Lower lobe of right lung (tissue), 2 donors: ENCODE measurements at regions not wholly inside any gene's neighbourhood (a gene's known extent, or its start where the extent isn't known, plus 50 kb on each side); places are given as distances from the start of the nearest gene placed in this dataset.

Source experiments
- ATAC-seq, 2 donors: fragments of 200-7000 bp; cut with Tn5 transposase; one replicate each; pipeline ENCODE4 v1.9.1; 2020 to 2022; ENCODE audit warnings: mild to moderate bottlenecking in 2 of 2, moderate library complexity in 2 of 2
- DNase-seq: peaks from one replicate; pipeline ENCODE4 v3.0.0-alpha.2; 2020
- H3K27ac ChIP-seq: fragments of 200-600 bp; one replicate; pipeline ENCODE4 v1.8.0; 2022
- H3K27me3 ChIP-seq: fragments of 200-600 bp; one replicate; pipeline ENCODE4 v1.8.0; 2022; ENCODE audit warnings: low read depth
- H3K36me3 ChIP-seq: fragments of 200-600 bp; one replicate; pipeline ENCODE4 v1.8.0; 2022; ENCODE audit warnings: mild to moderate bottlenecking
- H3K4me1 ChIP-seq: fragments of 200-600 bp; one replicate; pipeline ENCODE4 v1.8.0; 2022
- H3K4me3 ChIP-seq: fragments of 200-600 bp; one replicate; pipeline ENCODE4 v1.8.0; 2022; ENCODE audit warnings: mild to moderate bottlenecking
- H3K9me3 ChIP-seq: fragments of 200-600 bp; one replicate; pipeline ENCODE4 v1.8.0; 2022
- intact Hi-C: fragments of 100-400 bp; cut with DNase I; formaldehyde crosslinking; loops from one replicate; pipeline ENCODE4 v1.11.0; 2022
- TF ChIP-seq, protein P1 (sequence below): fragments of 200-600 bp; IDR thresholded peaks from one replicate; pipeline ENCODE4 v1.8.0; 2022; ENCODE audit warnings: antibody characterized with exemption, mild to moderate bottlenecking
- donor health status: DM: no; HTN: yes; CAD: no; lungs with severe emphysema.

DNA sequence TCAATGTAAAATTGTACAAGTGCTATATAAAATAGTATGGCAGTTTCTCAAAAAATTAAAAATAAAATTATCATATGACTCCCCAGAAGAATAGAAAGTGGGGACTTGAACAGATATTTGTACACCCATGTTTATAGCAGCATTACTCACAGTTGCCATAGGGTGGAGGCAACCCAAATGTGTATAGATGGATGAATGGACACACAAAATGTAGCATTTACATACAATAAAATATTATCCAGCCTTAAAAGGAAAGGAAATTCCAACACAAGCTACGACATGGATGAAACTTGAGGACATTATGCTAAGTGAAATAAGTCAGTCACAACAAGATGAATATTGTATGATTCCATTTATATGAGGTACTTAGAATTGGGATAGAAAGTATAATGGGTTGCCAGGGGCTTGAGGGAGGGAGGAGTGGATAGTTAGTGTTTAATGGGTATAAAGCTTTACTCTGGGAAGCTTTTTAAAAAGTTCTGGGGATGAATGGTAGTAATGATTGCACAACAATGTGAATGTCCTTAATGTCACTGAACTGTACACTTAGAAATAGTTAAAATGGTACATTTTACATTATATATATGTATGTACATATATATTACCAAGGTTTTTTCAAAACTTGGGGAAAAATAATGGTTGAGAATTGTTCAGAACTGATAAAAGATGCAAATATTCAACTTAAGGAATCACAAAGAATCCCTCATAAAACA lies 53.0 kb upstream of the ADORA3 start:
- H3K4me3 ChIP-seq = no peak overlapping the region
- no peak overlapping the region for H3K27ac ChIP-seq
- no peak for ATAC-seq
- no peaks in the 10 kb centered on the region for H3K9me3 ChIP-seq
- no peak for DNase-seq
- no peaks in the 10 kb centered on the region for H3K36me3 ChIP-seq
- TF ChIP-seq, protein P1, sequence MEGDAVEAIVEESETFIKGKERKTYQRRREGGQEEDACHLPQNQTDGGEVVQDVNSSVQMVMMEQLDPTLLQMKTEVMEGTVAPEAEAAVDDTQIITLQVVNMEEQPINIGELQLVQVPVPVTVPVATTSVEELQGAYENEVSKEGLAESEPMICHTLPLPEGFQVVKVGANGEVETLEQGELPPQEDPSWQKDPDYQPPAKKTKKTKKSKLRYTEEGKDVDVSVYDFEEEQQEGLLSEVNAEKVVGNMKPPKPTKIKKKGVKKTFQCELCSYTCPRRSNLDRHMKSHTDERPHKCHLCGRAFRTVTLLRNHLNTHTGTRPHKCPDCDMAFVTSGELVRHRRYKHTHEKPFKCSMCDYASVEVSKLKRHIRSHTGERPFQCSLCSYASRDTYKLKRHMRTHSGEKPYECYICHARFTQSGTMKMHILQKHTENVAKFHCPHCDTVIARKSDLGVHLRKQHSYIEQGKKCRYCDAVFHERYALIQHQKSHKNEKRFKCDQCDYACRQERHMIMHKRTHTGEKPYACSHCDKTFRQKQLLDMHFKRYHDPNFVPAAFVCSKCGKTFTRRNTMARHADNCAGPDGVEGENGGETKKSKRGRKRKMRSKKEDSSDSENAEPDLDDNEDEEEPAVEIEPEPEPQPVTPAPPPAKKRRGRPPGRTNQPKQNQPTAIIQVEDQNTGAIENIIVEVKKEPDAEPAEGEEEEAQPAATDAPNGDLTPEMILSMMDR = no peak
- intact Hi-C loops = no loop called here
- peaks cover 8% of the 10 kb centered on the region for H3K4me1 ChIP-seq
- no peaks in the 10 kb centered on the region for H3K27me3 ChIP-seq

DNA sequence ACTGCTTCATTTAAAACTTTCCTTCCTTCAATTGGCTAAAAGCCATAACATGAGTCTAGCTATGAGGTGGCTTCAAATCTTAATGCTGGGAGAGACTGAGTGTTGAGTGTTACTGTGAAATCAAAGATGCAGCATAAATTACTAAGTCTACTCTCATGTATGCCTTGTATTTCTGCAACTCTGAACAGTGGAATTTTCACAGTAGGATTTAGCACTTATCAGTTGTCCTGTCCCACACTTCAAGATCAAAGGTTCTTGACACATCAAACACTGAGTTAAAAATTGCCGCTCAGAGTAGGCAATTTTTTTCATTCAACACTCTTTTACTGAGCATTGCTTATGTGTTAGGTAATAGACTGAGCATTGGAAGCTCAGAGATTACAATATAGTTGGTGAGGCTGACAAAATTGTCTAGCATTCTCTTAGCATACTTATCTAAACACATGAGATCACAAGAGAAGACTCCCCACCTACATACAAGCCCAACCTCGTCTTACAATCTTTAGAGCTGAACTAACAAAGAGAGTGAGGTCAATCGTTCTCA lies 56.4 kb upstream of the ADORA3 start:
- DNase-seq (no peak), ATAC-seq (peak; percentile 48 to 61)
- Histone ChIP-seq H3K27me3 (no peaks in the 10 kb centered on the region), H3K36me3 (no peaks in the 10 kb centered on the region), H3K27ac (no peak overlapping the region), H3K4me1 (peaks cover 8% of the 10 kb centered on the region), H3K9me3 (no peaks in the 10 kb centered on the region), H3K4me3 (no peak overlapping the region)
- TF ChIP-seq, protein P1 = no peak
- intact Hi-C loops = no loop called here

DNA sequence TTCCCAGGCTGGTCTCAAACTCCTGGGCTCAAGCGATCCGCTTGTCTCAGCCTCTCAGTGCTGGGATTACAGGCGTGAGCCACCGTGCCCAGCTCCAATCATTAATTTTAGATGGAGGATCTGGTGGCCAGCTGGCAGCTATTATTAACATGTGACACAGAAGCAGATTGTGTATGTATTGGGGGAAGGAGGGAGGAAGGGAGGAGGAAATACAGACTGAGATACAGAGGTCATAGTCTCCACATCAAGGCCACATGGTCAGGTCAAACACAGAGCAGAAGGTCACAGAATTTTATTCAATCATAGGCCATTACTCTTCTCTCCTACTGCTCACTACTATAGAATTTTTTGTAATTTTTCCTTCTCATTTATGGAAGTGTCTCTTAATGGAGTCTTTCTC lies 57.9 kb upstream of the ADORA3 start:
- no peak overlapping the region for H3K27ac ChIP-seq
- no peak for ATAC-seq
- intact Hi-C loops = no loop called here

DNA sequence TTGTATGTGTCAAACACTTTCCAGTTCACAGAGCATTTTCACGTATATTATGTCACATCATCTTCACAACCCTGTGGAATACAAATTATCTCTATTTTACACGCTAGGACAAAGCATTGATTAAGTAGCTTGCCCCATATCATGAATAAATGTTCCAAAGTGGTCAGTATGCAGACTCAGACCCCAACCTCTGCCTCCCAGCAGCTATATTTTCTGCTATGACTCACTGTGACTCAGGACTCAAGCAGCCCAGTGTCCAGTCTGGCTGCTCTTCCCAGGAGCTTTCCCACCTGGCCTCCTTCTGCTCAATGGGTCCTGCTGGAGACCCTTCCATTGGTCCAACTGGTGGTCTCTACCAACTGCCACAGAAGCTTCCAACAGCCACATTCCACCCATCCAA lies 56.0 kb upstream of the RAP1A start:
- Histone ChIP-seq H3K4me1 (peaks cover 4% of the 10 kb centered on the region), H3K4me3 (no peak overlapping the region), H3K36me3 (no peaks in the 10 kb centered on the region), H3K9me3 (no peaks in the 10 kb centered on the region), H3K27ac (no peak overlapping the region), H3K27me3 (no peaks in the 10 kb centered on the region)
- intact Hi-C loops = no loop called here
- TF ChIP-seq, protein P1 = no peak
- ATAC-seq (no peak), DNase-seq (no peak)

More for the DNA sequence above, 57.9 kb upstream of the ADORA3 start:
- TF ChIP-seq, protein P1 = no peak
- no peak for DNase-seq
- no peaks in the 10 kb centered on the region for H3K9me3 ChIP-seq
- no peak overlapping the region for H3K4me3 ChIP-seq
- no peaks in the 10 kb centered on the region for H3K27me3 ChIP-seq
- H3K36me3 ChIP-seq = no peaks in the 10 kb centered on the region
- peaks cover 8% of the 10 kb centered on the region for H3K4me1 ChIP-seq

DNA sequence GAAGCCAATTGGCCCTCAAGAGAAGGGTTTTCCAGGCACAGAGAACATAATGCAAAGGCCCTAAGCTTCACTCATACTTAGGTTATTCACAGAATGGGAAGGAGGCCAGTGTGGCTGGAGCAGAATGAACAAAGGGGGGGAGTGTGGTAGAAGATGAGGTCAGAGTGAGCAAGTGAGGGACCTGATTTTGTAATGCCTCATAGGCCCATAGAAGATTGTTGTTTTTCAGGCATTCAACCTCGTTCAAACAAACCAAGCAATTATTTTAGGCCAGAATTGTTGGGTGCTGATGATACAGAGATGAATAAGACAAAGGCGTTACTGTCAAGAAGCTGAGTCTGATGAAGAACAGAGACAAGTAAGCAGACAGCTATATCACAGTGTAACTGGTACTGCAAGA lies 54.5 kb upstream of the RAP1A start:
- no peak for ATAC-seq
- H3K9me3 ChIP-seq = no peaks in the 10 kb centered on the region
- no peaks in the 10 kb centered on the region for H3K27me3 ChIP-seq
- H3K4me1 ChIP-seq = no peaks in the 10 kb centered on the region
- no peak overlapping the region for H3K4me3 ChIP-seq
- H3K36me3 ChIP-seq = no peaks in the 10 kb centered on the region
- intact Hi-C loops = no loop called here
- H3K27ac ChIP-seq = no peak overlapping the region
- no peak for DNase-seq
- TF ChIP-seq, protein P1 = no peak
